Ectodermal cell (in vitro differentiated cells): ENCODE measurements at regions not wholly inside any gene's neighbourhood (a gene's known extent, or its start where the extent isn't known, plus 50 kb on each side); places are given as distances from the start of the nearest gene placed in this dataset.

Experiments used
- H3K27ac ChIP-seq: 2 replicates; pipeline ENCODE4 v1.7.0; 2013; ENCODE audit warnings: mild to moderate bottlenecking, low read depth, low read length; ENCODE audit not compliant: insufficient read depth, poor library complexity, severe bottlenecking
- H3K27me3 ChIP-seq: 2 replicates; pipeline ENCODE4 v1.7.0; 2013; ENCODE audit warnings: mild to moderate bottlenecking, low read length; ENCODE audit not compliant: insufficient read depth, control insufficient read depth, poor library complexity, severe bottlenecking
- H3K36me3 ChIP-seq: one replicate; pipeline ENCODE4 v1.7.0; 2013; ENCODE audit warnings: low read length; ENCODE audit not compliant: control insufficient read depth, insufficient read depth
- H3K4me1 ChIP-seq: one replicate; pipeline ENCODE4 v1.7.0; 2013; ENCODE audit warnings: low read length; ENCODE audit not compliant: control insufficient read depth, insufficient read depth
- H3K4me3 ChIP-seq: 2 replicates; pipeline ENCODE4 v1.7.0; 2013; ENCODE audit warnings: low read depth, low read length, control low read depth; ENCODE audit not compliant: insufficient read depth
- H3K9me3 ChIP-seq: 2 replicates; pipeline ENCODE4 v1.7.0; 2013; ENCODE audit warnings: mild to moderate bottlenecking, low read length, moderate library complexity; ENCODE audit not compliant: control insufficient read depth
- WGBS, 2 experiments: methylation state at CpG; one replicate each; pipeline ENCODE4 v1.1.7; 2013; ENCODE audit warnings: missing lambda C conversion rate in 2 of 2; 5-methylcytosine and 5-hydroxymethylcytosine counted together

GRCh38 chr13:76035711-76036110, 399.6 kb downstream of the LMO7 start:
- H3K4me1 ChIP-seq = no peaks in the 10 kb centered on the region
- no peaks in the 10 kb centered on the region for H3K9me3 ChIP-seq
- whole genome bisulfite sequencing, 2 experiments = 100% methylated on average over 1 of the region's 1 CpG; no CpG with 5 or more reads in 1 of the 2 experiments
- no peak overlapping the region for H3K4me3 ChIP-seq
- no peaks in the 10 kb centered on the region for H3K27me3 ChIP-seq
- H3K36me3 ChIP-seq = no peaks in the 10 kb centered on the region
- no peak overlapping the region for H3K27ac ChIP-seq

- H3K27me3 ChIP-seq = no peaks in the 10 kb centered on the region
- H3K4me3 ChIP-seq = no peak overlapping the region
- H3K27ac ChIP-seq = no peak overlapping the region
- no peaks in the 10 kb centered on the region for H3K36me3 ChIP-seq
- H3K9me3 ChIP-seq = no peaks in the 10 kb centered on the region
- H3K4me1 ChIP-seq = no peaks in the 10 kb centered on the region
Measured at GRCh38 chr13:76029706-76030105, 393.6 kb downstream of the LMO7 start.

GRCh38 chr13:76029088-76029487, 393.0 kb downstream of the LMO7 start:
- Histone ChIP-seq H3K27ac (no peak overlapping the region), H3K27me3 (no peaks in the 10 kb centered on the region), H3K4me3 (no peak overlapping the region), H3K4me1 (no peaks in the 10 kb centered on the region), H3K36me3 (no peaks in the 10 kb centered on the region), H3K9me3 (no peaks in the 10 kb centered on the region)
- 97 to 100% methylated on average over 1 to 2 of the region's 2 CpGs for WGBS, 2 experiments

GRCh38 chr13:76027131-76027530, 391.0 kb downstream of the LMO7 start:
- H3K4me1 ChIP-seq = no peaks in the 10 kb centered on the region
- 21 to 30% methylated on average over 2 of the region's 2 CpGs for WGBS, 2 experiments
- no peaks in the 10 kb centered on the region for H3K27me3 ChIP-seq
- no peaks in the 10 kb centered on the region for H3K9me3 ChIP-seq
- H3K4me3 ChIP-seq = no peak overlapping the region
- H3K36me3 ChIP-seq = no peaks in the 10 kb centered on the region
- H3K27ac ChIP-seq = no peak overlapping the region

- no peaks in the 10 kb centered on the region for H3K9me3 ChIP-seq
- H3K4me3 ChIP-seq = no peak overlapping the region
- WGBS, 2 experiments = 94 to 96% methylated on average over 6 of the region's 6 CpGs
- H3K36me3 ChIP-seq = no peaks in the 10 kb centered on the region
- H3K27ac ChIP-seq = no peak overlapping the region
- H3K27me3 ChIP-seq = no peaks in the 10 kb centered on the region
- H3K4me1 ChIP-seq = no peaks in the 10 kb centered on the region
Measured at GRCh38 chr13:76025392-76025791, 389.3 kb downstream of the LMO7 start.

- WGBS, 2 experiments = 91 to 100% methylated on average over 1 of the region's 1 CpG
- Histone ChIP-seq H3K4me1 (no peaks in the 10 kb centered on the region), H3K27me3 (no peaks in the 10 kb centered on the region), H3K27ac (no peak overlapping the region), H3K4me3 (no peak overlapping the region), H3K9me3 (no peaks in the 10 kb centered on the region), H3K36me3 (no peaks in the 10 kb centered on the region)
Measured at GRCh38 chr13:76024151-76024550, 388.0 kb downstream of the LMO7 start.

- H3K27ac ChIP-seq = no peak overlapping the region
- H3K4me3 ChIP-seq = no peak overlapping the region
- no peaks in the 10 kb centered on the region for H3K9me3 ChIP-seq
- H3K36me3 ChIP-seq = no peaks in the 10 kb centered on the region
- no peaks in the 10 kb centered on the region for H3K4me1 ChIP-seq
- 91 to 96% methylated on average over 2 of the region's 2 CpGs for WGBS, 2 experiments
- no peaks in the 10 kb centered on the region for H3K27me3 ChIP-seq
Measured at GRCh38 chr13:76023652-76024051, 387.5 kb downstream of the LMO7 start.

GRCh38 chr13:76020421-76020955, 384.4 kb downstream of the LMO7 start:
- H3K36me3 ChIP-seq = no peaks in the 10 kb centered on the region
- no peaks in the 10 kb centered on the region for H3K27me3 ChIP-seq
- H3K4me3 ChIP-seq = no peak overlapping the region
- H3K4me1 ChIP-seq = no peaks in the 10 kb centered on the region
- no peaks in the 10 kb centered on the region for H3K9me3 ChIP-seq
- no peak overlapping the region for H3K27ac ChIP-seq
- WGBS, 2 experiments = 88 to 95% methylated on average over 3 to 4 of the region's 4 CpGs

- WGBS, 2 experiments = 62 to 63% methylated on average over 21 of the region's 21 CpGs
- Histone ChIP-seq H3K9me3 (no peaks in the 10 kb centered on the region), H3K4me3 (no peak overlapping the region), H3K4me1 (no peaks in the 10 kb centered on the region), H3K27me3 (no peaks in the 10 kb centered on the region), H3K27ac (no peak overlapping the region), H3K36me3 (no peaks in the 10 kb centered on the region)
Measured at GRCh38 chr13:76019421-76020044, 383.4 kb downstream of the LMO7 start.

- Histone ChIP-seq H3K4me3 (no peak overlapping the region), H3K36me3 (no peaks in the 10 kb centered on the region), H3K27me3 (no peaks in the 10 kb centered on the region), H3K27ac (no peak overlapping the region), H3K9me3 (no peaks in the 10 kb centered on the region), H3K4me1 (no peaks in the 10 kb centered on the region)
- WGBS, 2 experiments = 90 to 96% methylated on average over 4 to 5 of the region's 5 CpGs
Measured at GRCh38 chr13:76017861-76018556, 381.9 kb downstream of the LMO7 start.
